HEK293 (cell line): ENCODE measurements at regions not wholly inside any gene's neighbourhood (a gene's known extent, or its start where the extent isn't known, plus 50 kb on each side); places are given as distances from the start of the nearest gene placed in this dataset.

Source experiments
- CTCF ChIA-PET: fragments of 350-600 bp; formaldehyde crosslinking; extraction: SDS; loops from one replicate; lab custom pipeline; 2021; ENCODE audit warnings: antibody characterized with exemption; lab: Yijun Ruan, JAX
- POLR2A ChIA-PET: fragments of 300-600 bp; formaldehyde crosslinking; extraction: SDS; loops from one replicate; lab custom pipeline; 2020; ENCODE audit warnings: antibody characterized with exemption, inconsistent platforms; lab: Yijun Ruan, JAX
- H3K27ac ChIP-seq: fragments of 200-500 bp; sonication (Bioruptor generic); 2 replicates; pipeline ENCODE4 v1.5.1; 2014; ENCODE audit warnings: low read depth, low read length, control low read depth, inconsistent platforms; ENCODE audit errors: extremely low read depth
- H3K36me3 ChIP-seq, 2 experiments: fragments of 200-500 bp in 1 of 2; sonication (Bioruptor generic) in 1 of 2; 1 replicate in 1 of 2; 2 replicates in 1 of 2; pipeline ENCODE4 v1.5.1; 2014 to 2017; ENCODE audit warnings: inconsistent platforms in 2 of 2, low read length in 2 of 2; ENCODE audit not compliant: control insufficient read depth in 2 of 2, insufficient read depth in 1 of 2
- H3K4me1 ChIP-seq: fragments of 200-500 bp; sonication (Bioruptor generic); 2 replicates; pipeline ENCODE4 v1.5.1; 2014; ENCODE audit warnings: mild to moderate bottlenecking, low read length, inconsistent platforms; ENCODE audit not compliant: control insufficient read depth, insufficient read depth
- H3K4me3 ChIP-seq: 2 replicates; pipeline ENCODE4 v1.5.1; 2011; ENCODE audit warnings: low read depth, mild to moderate bottlenecking, control low read depth, low read length, moderate library complexity
- H3K9me3 ChIP-seq: fragments of 200-500 bp; sonication (Bioruptor generic); 2 replicates; pipeline ENCODE4 v1.5.1; 2014; ENCODE audit warnings: low read depth, low read length, inconsistent platforms; ENCODE audit not compliant: control insufficient read depth, insufficient read depth
- FEZF1 ChIP-seq: fragments of 450-650 bp; formaldehyde crosslinking; IDR thresholded peaks from 2 replicates; pipeline ENCODE4 v1.5.1; 2016; ENCODE audit warnings: missing biosample characterization, missing genetic modification characterization
- GFI1B ChIP-seq: fragments of 450-650 bp; formaldehyde crosslinking; IDR thresholded peaks from 2 replicates; pipeline ENCODE4 v1.5.1; 2016; ENCODE audit warnings: missing biosample characterization, missing genetic modification characterization
- IKZF3 ChIP-seq: fragments of 450-650 bp; IDR thresholded peaks from 2 replicates; pipeline ENCODE4 v1.5.0; 2018; ENCODE audit warnings: missing biosample characterization, mild to moderate bottlenecking, missing genetic modification characterization, moderate library complexity
- MZF1 ChIP-seq: fragments of 450-650 bp; formaldehyde crosslinking; IDR thresholded peaks from 2 replicates; pipeline ENCODE4 v1.5.1; 2017; ENCODE audit warnings: missing biosample characterization, missing genetic modification characterization, borderline replicate concordance
- OSR2 ChIP-seq: fragments of 450-650 bp; formaldehyde crosslinking; IDR thresholded peaks from 2 replicates; pipeline ENCODE4 v1.5.1; 2016; ENCODE audit warnings: missing biosample characterization, missing genetic modification characterization
- PRDM4 ChIP-seq: fragments of 450-650 bp; formaldehyde crosslinking; IDR thresholded peaks from 2 replicates; pipeline ENCODE4 v1.5.1; 2017; ENCODE audit warnings: missing biosample characterization, missing genetic modification characterization
- SALL2 ChIP-seq: fragments of 450-650 bp; formaldehyde crosslinking; IDR thresholded peaks from 2 replicates; pipeline ENCODE4 v1.5.0; 2017; ENCODE audit warnings: missing biosample characterization, mild to moderate bottlenecking, missing genetic modification characterization, borderline replicate concordance
- SCRT2 ChIP-seq: fragments of 450-650 bp; formaldehyde crosslinking; IDR thresholded peaks from 2 replicates; pipeline ENCODE4 v1.5.1; 2016; ENCODE audit warnings: missing biosample characterization, missing genetic modification characterization
- SP2 ChIP-seq: fragments of 450-650 bp; formaldehyde crosslinking; IDR thresholded peaks from 2 replicates; pipeline ENCODE4 v1.5.1; 2016; ENCODE audit warnings: missing biosample characterization, missing genetic modification characterization
- SP7 ChIP-seq: fragments of 450-650 bp; formaldehyde crosslinking; IDR thresholded peaks from 2 replicates; pipeline ENCODE4 v1.5.1; 2016; ENCODE audit warnings: missing biosample characterization, missing genetic modification characterization
- TCF7L2 ChIP-seq: IDR thresholded peaks from 2 replicates; pipeline ENCODE4 v1.6.1; 2011; ENCODE audit warnings: low read depth, mild to moderate bottlenecking, inconsistent platforms, low read length, moderate library complexity, borderline replicate concordance
- WT1 ChIP-seq: fragments of 450-650 bp; formaldehyde crosslinking; IDR thresholded peaks from 2 replicates; pipeline ENCODE4 v1.5.1; 2016; ENCODE audit warnings: missing biosample characterization, missing genetic modification characterization
- ZBTB10 ChIP-seq: fragments of 450-650 bp; formaldehyde crosslinking; IDR thresholded peaks from 2 replicates; pipeline ENCODE4 v1.5.1; 2016; ENCODE audit warnings: missing biosample characterization, missing genetic modification characterization
- ZBTB44 ChIP-seq: fragments of 450-650 bp; IDR thresholded peaks from 2 replicates; pipeline ENCODE4 v1.5.1; 2018; ENCODE audit warnings: missing biosample characterization, mild to moderate bottlenecking, missing genetic modification characterization
- ZNF169 ChIP-seq: fragments of 450-650 bp; formaldehyde crosslinking; IDR thresholded peaks from 2 replicates; pipeline ENCODE4 v1.5.1; 2016; ENCODE audit warnings: missing biosample characterization, missing genetic modification characterization
- ZNF223 ChIP-seq: fragments of 450-650 bp; formaldehyde crosslinking; IDR thresholded peaks from 2 replicates; pipeline ENCODE4 v1.5.1; 2016; ENCODE audit warnings: missing biosample characterization, missing genetic modification characterization
- ZNF23 ChIP-seq: fragments of 450-650 bp; formaldehyde crosslinking; IDR thresholded peaks from 2 replicates; pipeline ENCODE4 v1.5.1; 2016; ENCODE audit warnings: missing biosample characterization, missing genetic modification characterization, borderline replicate concordance
- ZNF274 ChIP-seq, 2 experiments: fragments of 200-500 bp in 1 of 2; fragments of 450-650 bp in 1 of 2; sonication (Bioruptor generic) in 1 of 2; formaldehyde crosslinking in 1 of 2; IDR thresholded peaks; 2 replicates each; pipeline versions ENCODE4 v1.5.1 to v1.6.1; 2014 to 2016; ENCODE audit warnings: borderline replicate concordance in 1 of 2, inconsistent platforms in 1 of 2, low read length in 1 of 2, missing biosample characterization in 1 of 2, missing genetic modification characterization in 1 of 2
- ZNF292 ChIP-seq: fragments of 450-650 bp; formaldehyde crosslinking; IDR thresholded peaks from 2 replicates; pipeline ENCODE4 v1.5.1; 2016; ENCODE audit warnings: low read depth, missing biosample characterization, missing genetic modification characterization, borderline replicate concordance
- ZNF324 ChIP-seq: fragments of 450-650 bp; formaldehyde crosslinking; IDR thresholded peaks from 2 replicates; pipeline ENCODE4 v1.5.1; 2016; ENCODE audit warnings: missing biosample characterization, missing genetic modification characterization
- ZNF423 ChIP-seq: fragments of 450-650 bp; formaldehyde crosslinking; IDR thresholded peaks from 2 replicates; pipeline ENCODE4 v1.5.1; 2016; ENCODE audit warnings: missing biosample characterization, missing genetic modification characterization
- ZNF549 ChIP-seq: fragments of 450-650 bp; IDR thresholded peaks from 2 replicates; pipeline ENCODE4 v1.5.1; 2018; ENCODE audit warnings: missing biosample characterization, missing genetic modification characterization, mild to moderate bottlenecking, inconsistent platforms, moderate library complexity
- ZNF777 ChIP-seq: fragments of 450-650 bp; formaldehyde crosslinking; IDR thresholded peaks from 2 replicates; pipeline ENCODE4 v1.5.1; 2017; ENCODE audit warnings: missing biosample characterization, missing genetic modification characterization, borderline replicate concordance
- ZSCAN23 ChIP-seq: fragments of 450-650 bp; formaldehyde crosslinking; IDR thresholded peaks from 2 replicates; pipeline ENCODE4 v1.5.1; 2016; ENCODE audit warnings: missing biosample characterization, missing genetic modification characterization
- ZXDB ChIP-seq: fragments of 450-650 bp; formaldehyde crosslinking; IDR thresholded peaks from 2 replicates; pipeline ENCODE4 v1.5.1; 2016; ENCODE audit warnings: missing biosample characterization, missing genetic modification characterization
- TF ChIP-seq, protein P1 (sequence below): fragments of 450-650 bp; formaldehyde crosslinking; IDR thresholded peaks from 2 replicates; pipeline ENCODE4 v1.5.1; 2017; ENCODE audit warnings: missing biosample characterization, missing genetic modification characterization
- TF ChIP-seq, protein P2 (sequence below): fragments of 450-650 bp; formaldehyde crosslinking; optimal IDR thresholded peaks from 2 replicates; pipeline ENCODE3; 2016; ENCODE audit warnings: missing biosample characterization, mild to moderate bottlenecking, missing genetic modification characterization

- no peak overlapping the region for H3K4me3 ChIP-seq
- H3K4me1 ChIP-seq: peaks cover 10% of the 10 kb centered on the region
- POLR2A ChIA-PET: no interaction called here
- H3K27ac ChIP-seq: no peak overlapping the region
- no peaks in the 10 kb centered on the region for H3K9me3 ChIP-seq
- H3K36me3 ChIP-seq: no peaks in the 10 kb centered on the region
- CTCF ChIA-PET: interaction anchor here (0.6 kb wide), 1 partner anchor 219 kb away, joined by 3 read pairs; no protein-coding TSS in a partner anchor
- TF ChIP-seq ZNF274 (IDR thresholded peaks at IDR 0.05; ENCODE audit: low read length): no peak
- TF ChIP-seq ZNF274 (tag by site-specific recombination; IDR thresholded peaks at IDR 0.05; ENCODE audit: borderline replicate concordance): no peak
- TF ChIP-seq ZNF292 (tag by site-specific recombination): no peak
- TF ChIP-seq ZBTB44 (tag by site-specific recombination): 0 out of 2 replicates have a peak, but pooled peaks have one; percentile 26
- no peak for TF ChIP-seq SCRT2 (tag by site-specific recombination)
- TF ChIP-seq GFI1B: no peak
- TF ChIP-seq TCF7L2: no peak
- TF ChIP-seq ZNF549 (tag by site-specific recombination): no peak
- TF ChIP-seq ZNF777 (tag by site-specific recombination): no peak
- TF ChIP-seq, protein P1, sequence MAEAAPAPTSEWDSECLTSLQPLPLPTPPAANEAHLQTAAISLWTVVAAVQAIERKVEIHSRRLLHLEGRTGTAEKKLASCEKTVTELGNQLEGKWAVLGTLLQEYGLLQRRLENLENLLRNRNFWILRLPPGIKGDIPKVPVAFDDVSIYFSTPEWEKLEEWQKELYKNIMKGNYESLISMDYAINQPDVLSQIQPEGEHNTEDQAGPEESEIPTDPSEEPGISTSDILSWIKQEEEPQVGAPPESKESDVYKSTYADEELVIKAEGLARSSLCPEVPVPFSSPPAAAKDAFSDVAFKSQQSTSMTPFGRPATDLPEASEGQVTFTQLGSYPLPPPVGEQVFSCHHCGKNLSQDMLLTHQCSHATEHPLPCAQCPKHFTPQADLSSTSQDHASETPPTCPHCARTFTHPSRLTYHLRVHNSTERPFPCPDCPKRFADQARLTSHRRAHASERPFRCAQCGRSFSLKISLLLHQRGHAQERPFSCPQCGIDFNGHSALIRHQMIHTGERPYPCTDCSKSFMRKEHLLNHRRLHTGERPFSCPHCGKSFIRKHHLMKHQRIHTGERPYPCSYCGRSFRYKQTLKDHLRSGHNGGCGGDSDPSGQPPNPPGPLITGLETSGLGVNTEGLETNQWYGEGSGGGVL (tag by site-specific recombination): no peak
- no peak for TF ChIP-seq ZNF23 (tag by site-specific recombination)
- no peak for TF ChIP-seq SP7 (tag by site-specific recombination)
- TF ChIP-seq, protein P2, sequence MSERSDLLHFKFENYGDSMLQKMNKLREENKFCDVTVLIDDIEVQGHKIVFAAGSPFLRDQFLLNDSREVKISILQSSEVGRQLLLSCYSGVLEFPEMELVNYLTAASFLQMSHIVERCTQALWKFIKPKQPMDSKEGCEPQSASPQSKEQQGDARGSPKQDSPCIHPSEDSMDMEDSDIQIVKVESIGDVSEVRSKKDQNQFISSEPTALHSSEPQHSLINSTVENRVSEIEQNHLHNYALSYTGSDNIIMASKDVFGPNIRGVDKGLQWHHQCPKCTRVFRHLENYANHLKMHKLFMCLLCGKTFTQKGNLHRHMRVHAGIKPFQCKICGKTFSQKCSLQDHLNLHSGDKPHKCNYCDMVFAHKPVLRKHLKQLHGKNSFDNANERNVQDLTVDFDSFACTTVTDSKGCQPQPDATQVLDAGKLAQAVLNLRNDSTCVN (tag by site-specific recombination): no peak
- TF ChIP-seq ZNF169 (tag by site-specific recombination): no peak
- TF ChIP-seq WT1: no peak
- no peak for TF ChIP-seq ZNF223
- peak; percentile 43; the same call in 1 of the 2 replicates for TF ChIP-seq OSR2
- 0 out of 2 replicates have a peak, but pooled peaks have one; percentile 24 for TF ChIP-seq PRDM4
- TF ChIP-seq MZF1 (tag by site-specific recombination): peak; percentile 74; the same call in 1 of the 2 replicates
- no peak for TF ChIP-seq SP2 (tag by site-specific recombination)
- TF ChIP-seq SALL2 (tag by site-specific recombination): no peak
- TF ChIP-seq ZSCAN23 (tag by site-specific recombination): no peak
- peak; percentile 74 for TF ChIP-seq FEZF1
- no peak for TF ChIP-seq ZBTB10 (tag by site-specific recombination)
- TF ChIP-seq ZNF423 (tag by site-specific recombination): peak; percentile 48; the same call in 1 of the 2 replicates
- no peak for TF ChIP-seq ZNF324 (tag by site-specific recombination)
- TF ChIP-seq IKZF3: 0 out of 2 replicates have a peak, but pooled peaks have one; percentile 21
- no peak for TF ChIP-seq ZXDB
Measured at GRCh38 chr3:17972959-17973906, 230.8 kb upstream of the TBC1D5 start.
